ENCODE measurements at regions not wholly inside any gene's neighbourhood (a gene's known extent, or its start where the extent isn't known, plus 50 kb on each side); places are given as distances from the start of the nearest gene placed in this dataset.
"Not testable (repeated sequence)": the region's sequence is repeated elsewhere in the genome, so short reads cannot be mapped to it uniquely, and the experiment has no call there.

DNA sequence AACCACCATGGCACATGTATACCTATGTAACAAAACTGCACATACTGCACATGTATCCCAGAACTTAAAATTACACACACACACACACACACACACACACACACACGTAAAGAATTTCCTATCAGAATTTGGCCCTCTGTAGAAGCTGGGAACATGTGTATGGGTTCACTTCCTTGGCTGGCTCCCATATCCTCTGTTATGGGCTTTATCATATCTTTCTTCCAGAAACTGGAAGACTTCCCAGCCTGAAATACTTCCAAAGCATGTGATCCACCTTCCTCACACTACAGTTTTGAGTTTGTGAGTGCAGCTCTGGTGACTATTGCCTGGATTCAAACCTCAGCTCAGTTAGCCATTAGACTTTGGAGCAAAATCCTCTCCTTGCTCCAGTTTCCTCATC, 78.6 kb upstream of the GDNF start:
- TF ChIP-seq, protein P1, sequence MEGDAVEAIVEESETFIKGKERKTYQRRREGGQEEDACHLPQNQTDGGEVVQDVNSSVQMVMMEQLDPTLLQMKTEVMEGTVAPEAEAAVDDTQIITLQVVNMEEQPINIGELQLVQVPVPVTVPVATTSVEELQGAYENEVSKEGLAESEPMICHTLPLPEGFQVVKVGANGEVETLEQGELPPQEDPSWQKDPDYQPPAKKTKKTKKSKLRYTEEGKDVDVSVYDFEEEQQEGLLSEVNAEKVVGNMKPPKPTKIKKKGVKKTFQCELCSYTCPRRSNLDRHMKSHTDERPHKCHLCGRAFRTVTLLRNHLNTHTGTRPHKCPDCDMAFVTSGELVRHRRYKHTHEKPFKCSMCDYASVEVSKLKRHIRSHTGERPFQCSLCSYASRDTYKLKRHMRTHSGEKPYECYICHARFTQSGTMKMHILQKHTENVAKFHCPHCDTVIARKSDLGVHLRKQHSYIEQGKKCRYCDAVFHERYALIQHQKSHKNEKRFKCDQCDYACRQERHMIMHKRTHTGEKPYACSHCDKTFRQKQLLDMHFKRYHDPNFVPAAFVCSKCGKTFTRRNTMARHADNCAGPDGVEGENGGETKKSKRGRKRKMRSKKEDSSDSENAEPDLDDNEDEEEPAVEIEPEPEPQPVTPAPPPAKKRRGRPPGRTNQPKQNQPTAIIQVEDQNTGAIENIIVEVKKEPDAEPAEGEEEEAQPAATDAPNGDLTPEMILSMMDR (IDR thresholded peaks at IDR 0.05 in 4 of 5, conservative IDR thresholded peaks at IDR 0.05 in 1 of 5) = no peak
- TF ChIP-seq POLR2A (IDR thresholded peaks at IDR 0.05) = no peak
- H3K27ac ChIP-seq = no peak overlapping the region
- no peaks in the 10 kb centered on the region for H3K9me3 ChIP-seq
- in situ Hi-C loops (cut with MboI; ENCODE audit: low sequenced_read_pairs in 4 of 4) (no loop called here), intact Hi-C loops (cut with DNase I; ENCODE audit: low total_unique reads) (no loop called here)
- no peaks in the 10 kb centered on the region for H3K4me1 ChIP-seq
- H3K4me3 ChIP-seq = no peak overlapping the region
- DNase-seq (no peak), ATAC-seq (no peak)
- no peaks in the 10 kb centered on the region for H3K36me3 ChIP-seq
- H3K27me3 ChIP-seq = no peaks in the 10 kb centered on the region

DNA sequence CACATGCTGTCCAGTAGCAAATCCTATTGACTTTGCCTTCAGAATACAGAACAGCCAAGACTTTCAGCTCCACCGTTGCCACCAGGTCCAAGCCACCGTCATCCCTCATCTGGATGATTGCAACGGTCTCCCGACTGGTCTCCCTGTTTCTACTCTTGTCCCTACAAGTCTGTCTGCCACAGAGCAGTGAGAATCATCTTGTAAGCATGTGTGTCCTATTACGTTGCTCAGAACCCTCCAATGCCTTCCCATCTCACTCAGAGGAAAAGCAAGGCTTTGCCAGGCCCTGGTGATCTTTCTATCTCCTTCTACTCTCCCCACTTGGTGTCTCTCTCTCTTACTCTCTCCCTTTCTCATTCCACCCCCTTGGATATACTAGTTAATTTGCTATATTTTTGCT, 76.7 kb upstream of the GDNF start:
- Histone ChIP-seq H3K27me3 (no peaks in the 10 kb centered on the region), H3K4me1 (no peaks in the 10 kb centered on the region), H3K4me3 (no peak overlapping the region), H3K36me3 (no peaks in the 10 kb centered on the region), H3K27ac (no peak overlapping the region), H3K9me3 (no peaks in the 10 kb centered on the region)
- ATAC-seq = no peak
- in situ Hi-C loops (cut with MboI; ENCODE audit: low sequenced_read_pairs in 4 of 4) = no loop called here
- intact Hi-C loops (cut with DNase I; ENCODE audit: low total_unique reads) = no loop called here
- TF ChIP-seq, protein P1 (IDR thresholded peaks at IDR 0.05 in 4 of 5, conservative IDR thresholded peaks at IDR 0.05 in 1 of 5) = no peak
- TF ChIP-seq POLR2A (IDR thresholded peaks at IDR 0.05) = no peak
- no peak for DNase-seq

DNA sequence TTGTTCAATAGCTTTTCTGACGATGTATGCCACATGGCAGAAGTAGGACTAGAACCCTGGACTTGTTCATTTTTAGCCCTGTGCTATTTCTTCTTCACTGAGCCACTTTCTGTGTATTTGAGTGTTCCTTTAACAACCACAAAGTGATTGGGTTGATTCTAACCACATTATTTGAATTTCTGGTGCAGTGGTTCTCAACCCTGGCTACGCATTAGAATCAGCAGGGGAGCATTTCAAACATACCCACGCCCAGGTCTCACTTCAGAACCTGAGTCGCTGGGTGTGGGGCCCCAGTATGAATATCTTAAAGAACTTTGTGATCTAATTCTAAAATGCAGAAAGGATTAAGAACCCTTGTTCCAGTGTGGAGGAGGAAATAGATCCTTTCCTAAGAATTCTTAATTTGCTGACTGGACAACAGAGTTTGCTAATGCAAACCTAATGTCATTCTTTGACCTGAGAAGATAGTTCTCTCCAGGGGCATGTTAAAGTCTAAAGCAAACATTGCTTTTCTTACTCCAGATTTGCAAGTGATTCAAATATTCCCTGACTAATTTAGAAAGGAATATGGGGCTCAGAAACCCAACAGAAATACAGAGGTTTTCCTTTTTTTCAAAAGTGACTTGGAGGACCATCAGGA, 75.4 kb upstream of the GDNF start:
- H3K36me3 ChIP-seq = no peaks in the 10 kb centered on the region
- in situ Hi-C loops (cut with MboI; ENCODE audit: low sequenced_read_pairs in 4 of 4) (no loop called here), intact Hi-C loops (cut with DNase I; ENCODE audit: low total_unique reads) (no loop called here)
- TF ChIP-seq, protein P1 (IDR thresholded peaks at IDR 0.05 in 4 of 5, conservative IDR thresholded peaks at IDR 0.05 in 1 of 5) = no peak
- no peak for TF ChIP-seq POLR2A (IDR thresholded peaks at IDR 0.05)
- H3K27me3 ChIP-seq = no peaks in the 10 kb centered on the region
- DNase-seq = no peak
- no peaks in the 10 kb centered on the region for H3K9me3 ChIP-seq
- no peak overlapping the region for H3K27ac ChIP-seq
- ATAC-seq = no peak
- H3K4me3 ChIP-seq = no peak overlapping the region
- no peaks in the 10 kb centered on the region for H3K4me1 ChIP-seq

DNA sequence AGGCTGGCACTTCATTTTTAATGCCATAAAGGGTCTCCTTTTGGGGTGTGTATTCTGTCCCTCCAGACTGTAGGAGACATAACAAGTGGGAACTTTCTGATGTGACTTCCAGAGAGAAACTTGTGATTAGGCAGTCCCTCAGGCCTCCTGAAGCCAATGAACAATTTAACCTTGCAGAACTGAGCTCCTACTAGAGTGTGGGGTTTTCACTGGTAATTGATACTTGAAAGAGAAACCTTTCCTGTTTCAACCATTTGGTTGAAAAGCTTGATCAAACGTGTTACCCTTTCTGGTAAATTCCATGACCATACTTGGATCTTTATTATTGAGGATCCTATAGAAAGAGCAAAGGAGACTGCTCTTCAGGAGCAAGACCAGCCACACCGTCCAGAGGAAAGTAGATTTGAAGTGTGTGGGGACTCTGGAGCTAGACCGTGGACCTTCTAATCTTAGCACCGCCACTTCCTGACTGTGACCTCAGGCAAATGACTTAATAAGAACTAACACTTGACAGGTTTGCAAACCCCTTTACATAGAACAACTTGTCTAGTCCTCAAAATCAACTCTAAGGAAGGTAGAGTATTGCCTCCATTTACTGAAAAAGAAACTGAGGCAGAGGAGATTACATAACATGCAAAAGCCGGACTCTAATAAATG, 69.9 kb upstream of the GDNF start:
- intact Hi-C loops (cut with DNase I; ENCODE audit: low total_unique reads) = not testable (repeated sequence)

DNA sequence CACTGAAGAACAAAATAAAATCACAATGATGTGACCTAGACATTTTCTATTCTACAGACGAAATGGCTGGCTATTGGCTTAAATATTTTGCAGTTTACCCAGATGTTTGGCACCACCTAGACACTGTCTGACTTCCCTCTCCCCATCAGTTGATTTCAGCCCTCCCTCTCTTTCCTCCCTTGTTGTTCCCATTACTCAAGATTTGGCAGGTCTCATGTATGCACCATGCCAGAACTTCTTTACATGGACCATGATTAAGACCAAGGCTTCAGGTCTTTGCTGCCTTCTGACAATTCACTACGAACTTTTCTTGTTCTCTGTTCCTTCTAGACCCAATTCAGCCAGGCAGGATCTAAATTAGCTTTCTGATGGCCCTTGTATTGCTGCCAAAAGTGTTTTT, 66.6 kb upstream of the GDNF start:
- ATAC-seq = no peak

More for the DNA sequence above, 69.9 kb upstream of the GDNF start:
- ATAC-seq; DNase-seq; H3K9me3 ChIP-seq; H3K27me3 ChIP-seq; in situ Hi-C loops (cut with MboI; ENCODE audit: low sequenced_read_pairs in 4 of 4); H3K4me1 ChIP-seq; H3K4me3 ChIP-seq; H3K36me3 ChIP-seq; H3K27ac ChIP-seq: not testable (repeated sequence)

More for the DNA sequence above, 66.6 kb upstream of the GDNF start:
- TF ChIP-seq, protein P1 (IDR thresholded peaks at IDR 0.05 in 4 of 5, conservative IDR thresholded peaks at IDR 0.05 in 1 of 5) = no peak
- TF ChIP-seq POLR2A (IDR thresholded peaks at IDR 0.05) = no peak
- H3K4me1 ChIP-seq = no peaks in the 10 kb centered on the region
- H3K36me3 ChIP-seq = no peaks in the 10 kb centered on the region
- no peak overlapping the region for H3K27ac ChIP-seq
- no peak for DNase-seq
- no peak overlapping the region for H3K4me3 ChIP-seq
- no peaks in the 10 kb centered on the region for H3K9me3 ChIP-seq
- intact Hi-C loops (cut with DNase I; ENCODE audit: low total_unique reads) (no loop called here), in situ Hi-C loops (cut with MboI; ENCODE audit: low sequenced_read_pairs in 4 of 4) (no loop called here)
- no peaks in the 10 kb centered on the region for H3K27me3 ChIP-seq

All from gastrocnemius medialis (tissue), 4 donors.